Stimulated activated naive B cell treated with anti-CD40 and anti-IgM and Interleukin-4, amounts not matched to agents 10 μg/mL and 1 μg/mL and 100 μg/mL, for 72 hours (primary cell): ENCODE measurements at regions not wholly inside any gene's neighbourhood (a gene's known extent, or its start where the extent isn't known, plus 50 kb on each side); places are given as distances from the start of the nearest gene placed in this dataset.

Experiments
- ATAC-seq, 2 donors: fragments of 150-1000 bp; cut with Tn5 transposase; replicated peaks; 2 replicates each; pipeline ENCODE4 v1.10.0; 2021; ENCODE audit warnings: moderate library complexity in 1 of 2
- DNase-seq: peaks from one replicate; pipeline ENCODE4 v3.0.0; 2021
- H3K27ac Mint-ChIP-seq: one replicate; pipeline ENCODE4 v1.8.0; 2022; ENCODE audit warnings: mild to moderate bottlenecking, mixed read lengths
- H3K27me3 Mint-ChIP-seq, 2 donors: one replicate each; pipeline ENCODE4 v1.8.0; 2022; ENCODE audit warnings: mixed read lengths in 2 of 2
- H3K36me3 Mint-ChIP-seq, 2 donors: one replicate each; pipeline ENCODE4 v1.8.0; 2022; ENCODE audit warnings: mixed read lengths in 2 of 2, mild to moderate bottlenecking in 1 of 2
- H3K4me1 Mint-ChIP-seq, 2 donors: one replicate each; pipeline ENCODE4 v1.8.0; 2022; ENCODE audit warnings: mixed read lengths in 2 of 2, mild to moderate bottlenecking in 1 of 2
- H3K4me3 Mint-ChIP-seq, 2 donors: one replicate each; pipeline ENCODE4 v1.8.0; 2022; ENCODE audit warnings: mild to moderate bottlenecking in 2 of 2, mixed read lengths in 2 of 2, moderate library complexity in 1 of 2
- H3K9me3 Mint-ChIP-seq, 2 donors: one replicate each; pipeline ENCODE4 v1.8.0; 2022; ENCODE audit warnings: mixed read lengths in 2 of 2, mild to moderate bottlenecking in 1 of 2

- H3K27ac Mint-ChIP-seq = no peak overlapping the region
- peaks cover 0 to 1% of the 10 kb centered on the region in 2 donors for H3K36me3 Mint-ChIP-seq
- peaks cover 0 to 4% of the 10 kb centered on the region in 2 donors for H3K4me1 Mint-ChIP-seq
- DNase-seq (no peak), ATAC-seq (no peak)
- H3K4me3 Mint-ChIP-seq = peak overlapping the region; percentile 47 to 63
- H3K9me3 Mint-ChIP-seq = no peaks in the 10 kb centered on the region
- peaks cover 72 to 88% of the 10 kb centered on the region in 2 donors for H3K27me3 Mint-ChIP-seq
Observed at GRCh38 chr16:85171004-85171758, 58.9 kb upstream of the CIBAR2 start.

DNA sequence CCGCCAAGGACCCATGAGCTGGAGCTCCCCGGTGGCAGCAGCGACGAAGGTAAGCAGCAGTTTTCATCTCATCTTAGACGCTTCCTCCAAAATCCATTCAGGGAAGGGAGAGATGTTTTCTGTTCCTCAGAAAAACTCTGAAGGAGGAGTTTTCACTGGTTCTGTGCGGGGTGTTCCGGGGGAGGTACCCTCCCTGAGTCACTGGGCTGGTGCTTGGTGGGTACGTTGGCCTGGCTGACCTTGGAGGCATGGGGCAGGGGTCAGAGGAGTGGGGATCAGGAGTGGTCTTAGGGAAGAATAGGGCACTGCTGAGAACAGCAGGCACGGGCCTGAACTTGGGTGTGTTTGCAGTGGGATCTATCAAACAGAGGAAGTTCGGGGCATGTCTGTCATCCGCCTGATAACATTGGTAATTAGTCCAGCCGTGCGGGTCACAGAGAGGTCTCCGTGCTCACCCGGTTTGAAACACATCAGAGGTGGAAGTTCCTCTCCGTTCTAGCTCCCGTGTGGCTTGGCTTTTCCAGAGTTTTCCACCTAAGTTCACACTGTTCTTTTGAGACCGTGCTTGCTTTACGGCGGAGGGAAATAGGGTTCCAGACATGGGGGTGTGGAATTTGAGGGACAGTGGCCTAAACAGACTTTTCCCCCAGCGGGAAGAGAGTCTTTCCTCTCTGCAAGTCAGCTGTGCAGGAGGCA lies 59.6 kb upstream of the CIBAR2 start:
- Mint-ChIP-seq H3K27ac (no peak overlapping the region), H3K4me3 (no peak overlapping the region), H3K9me3 (no peaks in the 10 kb centered on the region), H3K36me3 (peaks cover 0 to 1% of the 10 kb centered on the region in 2 donors), H3K4me1 (peaks cover 0 to 6% of the 10 kb centered on the region in 2 donors), H3K27me3 (peaks cover 73 to 88% of the 10 kb centered on the region in 2 donors)
- DNase-seq (no peak), ATAC-seq (no peak)

- no peak overlapping the region for H3K4me3 Mint-ChIP-seq
- H3K27ac Mint-ChIP-seq = no peak overlapping the region
- ATAC-seq = peak; percentile 33 to 40
- H3K4me1 Mint-ChIP-seq = peaks cover 0 to 6% of the 10 kb centered on the region in 2 donors
- peaks cover 0 to 1% of the 10 kb centered on the region in 2 donors for H3K36me3 Mint-ChIP-seq
- H3K9me3 Mint-ChIP-seq = no peaks in the 10 kb centered on the region
- DNase-seq = no peak
- H3K27me3 Mint-ChIP-seq = peaks cover 79 to 86% of the 10 kb centered on the region in 2 donors
Observed at GRCh38 chr16:85172455-85173145, 60.3 kb upstream of the CIBAR2 start.

DNA sequence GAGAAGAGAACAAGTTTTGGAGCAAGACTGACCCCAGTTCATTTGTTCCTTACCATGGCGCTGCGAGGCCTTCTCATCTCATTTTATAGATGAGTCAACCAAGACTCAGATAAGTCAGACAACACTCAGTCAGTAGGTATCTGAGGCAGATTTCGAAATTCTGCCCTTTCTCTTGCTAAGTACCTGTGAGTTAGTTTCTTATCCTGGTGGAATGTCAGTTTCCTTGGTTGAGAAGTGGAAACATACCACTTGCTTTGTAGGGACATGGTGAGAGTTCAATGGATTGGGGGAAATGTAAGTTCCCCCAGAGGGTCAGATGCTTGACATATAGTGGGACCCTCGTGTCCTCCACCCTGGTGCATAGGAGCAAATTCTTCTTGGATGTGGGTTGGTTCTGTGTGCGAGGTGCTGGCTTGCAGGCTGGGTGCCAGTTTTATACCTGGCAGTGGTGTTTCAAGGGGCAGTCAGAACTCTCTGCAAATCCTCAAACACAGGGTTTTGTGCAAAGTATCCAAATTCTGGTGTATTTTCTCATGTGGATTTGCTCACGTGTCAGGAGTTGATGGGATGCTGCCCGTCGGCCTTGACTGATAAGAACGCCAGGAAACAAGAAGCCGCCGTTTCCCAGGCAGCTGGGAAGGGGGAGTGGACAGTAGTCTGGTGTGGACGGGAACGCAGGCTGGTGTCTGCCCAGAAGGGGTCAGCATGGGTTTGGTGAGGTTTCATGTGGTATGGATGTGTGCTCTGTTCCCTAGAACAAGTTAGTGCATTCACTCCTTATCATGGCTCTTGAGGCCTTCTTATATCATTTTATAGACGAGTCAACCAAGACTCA lies 61.1 kb upstream of the CIBAR2 start:
- DNase-seq = no peak

GRCh38 chr16:85173981-85174751 lies 61.9 kb upstream of the CIBAR2 start:
- peaks cover 82 to 86% of the 10 kb centered on the region in 2 donors for H3K27me3 Mint-ChIP-seq
- peaks cover 0 to 6% of the 10 kb centered on the region in 2 donors for H3K4me1 Mint-ChIP-seq

More for the DNA sequence above, 61.1 kb upstream of the CIBAR2 start:
- H3K9me3 Mint-ChIP-seq = no peaks in the 10 kb centered on the region
- peaks cover 0 to 1% of the 10 kb centered on the region in 2 donors for H3K36me3 Mint-ChIP-seq
- H3K27me3 Mint-ChIP-seq = peaks cover 82 to 86% of the 10 kb centered on the region in 2 donors
- no peak for ATAC-seq
- H3K4me3 Mint-ChIP-seq = no peak overlapping the region
- no peak overlapping the region for H3K27ac Mint-ChIP-seq
- peaks cover 0 to 6% of the 10 kb centered on the region in 2 donors for H3K4me1 Mint-ChIP-seq

GRCh38 chr16:85174871-85175723 lies 62.8 kb upstream of the CIBAR2 start:
- no peak for DNase-seq
- ATAC-seq = no peak
- peaks cover 86 to 90% of the 10 kb centered on the region in 2 donors for H3K27me3 Mint-ChIP-seq

More at GRCh38 chr16:85173981-85174751, 61.9 kb upstream of the CIBAR2 start:
- no peaks in the 10 kb centered on the region for H3K9me3 Mint-ChIP-seq
- no peak for ATAC-seq
- no peak for DNase-seq
- no peak overlapping the region for H3K27ac Mint-ChIP-seq
- H3K4me3 Mint-ChIP-seq = no peak overlapping the region
- H3K36me3 Mint-ChIP-seq = peaks cover 0 to 1% of the 10 kb centered on the region in 2 donors

DNA sequence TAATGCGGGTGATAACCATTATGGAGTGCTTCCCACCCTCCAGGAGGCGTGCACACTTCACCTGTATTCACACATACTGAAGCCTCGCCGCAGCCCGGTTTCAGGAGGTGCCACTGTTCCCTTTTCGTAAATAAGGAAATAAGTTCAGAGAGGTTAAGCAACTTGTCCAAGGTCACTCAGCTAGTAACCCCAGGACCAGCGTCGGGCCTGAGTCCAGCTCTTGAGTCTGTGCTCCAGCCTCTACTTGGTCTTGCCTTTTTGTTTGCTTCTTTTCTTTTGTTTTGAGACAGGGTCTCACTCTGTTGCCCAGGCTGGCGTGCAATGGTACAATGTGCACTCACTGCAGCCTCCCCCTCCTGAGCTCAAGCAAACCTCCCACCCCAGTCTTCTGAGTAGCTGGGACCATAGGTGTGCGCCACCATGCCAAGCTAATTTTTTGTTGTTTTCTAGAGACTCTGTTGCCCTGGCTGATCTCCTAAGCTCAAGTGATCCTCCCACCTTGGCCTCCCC lies 63.5 kb upstream of the CIBAR2 start:
- ATAC-seq (no peak), DNase-seq (no peak)
- Mint-ChIP-seq H3K9me3 (no peaks in the 10 kb centered on the region), H3K36me3 (no peaks in the 10 kb centered on the region), H3K4me1 (peaks cover 0 to 6% of the 10 kb centered on the region in 2 donors), H3K27ac (no peak overlapping the region), H3K4me3 (no peak overlapping the region), H3K27me3 (peaks cover 82 to 83% of the 10 kb centered on the region in 2 donors)

More at GRCh38 chr16:85174871-85175723, 62.8 kb upstream of the CIBAR2 start:
- peaks cover 0 to 1% of the 10 kb centered on the region in 2 donors for H3K36me3 Mint-ChIP-seq
- no peak overlapping the region for H3K4me3 Mint-ChIP-seq
- no peak overlapping the region for H3K27ac Mint-ChIP-seq
- H3K9me3 Mint-ChIP-seq = no peaks in the 10 kb centered on the region
- peaks cover 0 to 6% of the 10 kb centered on the region in 2 donors for H3K4me1 Mint-ChIP-seq

GRCh38 chr16:85176541-85177447 lies 64.5 kb upstream of the CIBAR2 start:
- Mint-ChIP-seq H3K4me3 (no peak overlapping the region), H3K27me3 (peaks cover 72 to 73% of the 10 kb centered on the region in 2 donors), H3K9me3 (no peaks in the 10 kb centered on the region), H3K36me3 (no peaks in the 10 kb centered on the region), H3K27ac (no peak overlapping the region), H3K4me1 (peaks cover 0 to 4% of the 10 kb centered on the region in 2 donors)
- ATAC-seq = no peak
- no peak for DNase-seq

GRCh38 chr16:85177448-85177846 lies 65.2 kb upstream of the CIBAR2 start:
- peaks cover 65 to 67% of the 10 kb centered on the region in 2 donors for H3K27me3 Mint-ChIP-seq
- no peaks in the 10 kb centered on the region for H3K36me3 Mint-ChIP-seq
- peaks cover 0 to 4% of the 10 kb centered on the region in 2 donors for H3K4me1 Mint-ChIP-seq
- DNase-seq = no peak
- no peak for ATAC-seq
- no peaks in the 10 kb centered on the region for H3K9me3 Mint-ChIP-seq
- no peak overlapping the region for H3K4me3 Mint-ChIP-seq
- H3K27ac Mint-ChIP-seq = no peak overlapping the region

DNA sequence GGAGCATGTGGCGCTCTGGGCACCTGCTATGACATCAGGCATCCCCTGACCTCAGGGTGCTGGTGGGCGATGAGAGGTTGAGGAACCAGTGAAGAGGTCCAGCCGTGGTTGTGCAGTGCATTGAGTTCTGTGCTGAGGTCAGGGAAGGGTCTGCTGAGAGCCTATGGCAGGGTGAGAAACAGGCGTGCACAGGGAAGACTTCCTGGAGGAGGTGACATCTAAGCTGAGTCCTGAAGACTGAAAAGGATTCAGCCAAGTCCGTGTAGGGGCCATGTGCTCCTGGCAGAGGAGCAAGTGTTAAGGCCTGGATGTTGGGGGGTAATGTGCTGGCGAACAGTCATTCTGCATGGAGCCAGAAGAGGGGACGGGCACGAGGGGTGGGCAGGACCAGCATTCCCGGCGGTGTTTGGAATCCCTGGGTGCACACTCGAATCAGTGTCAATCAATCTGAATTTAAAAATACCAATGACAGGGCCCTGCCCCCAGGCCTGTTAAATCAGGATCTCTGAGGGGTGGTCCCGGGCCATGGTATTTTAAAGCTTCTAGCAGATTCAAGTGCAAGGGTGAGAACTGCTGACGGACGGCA lies 65.8 kb upstream of the CIBAR2 start:
- Mint-ChIP-seq H3K4me1 (peaks cover 0 to 4% of the 10 kb centered on the region in 2 donors), H3K4me3 (no peak overlapping the region), H3K27ac (no peak overlapping the region), H3K36me3 (no peaks in the 10 kb centered on the region), H3K27me3 (peaks cover 63 to 65% of the 10 kb centered on the region in 2 donors), H3K9me3 (peaks cover 0 to 4% of the 10 kb centered on the region in 2 donors)
- DNase-seq = no peak
- no peak for ATAC-seq

DNA sequence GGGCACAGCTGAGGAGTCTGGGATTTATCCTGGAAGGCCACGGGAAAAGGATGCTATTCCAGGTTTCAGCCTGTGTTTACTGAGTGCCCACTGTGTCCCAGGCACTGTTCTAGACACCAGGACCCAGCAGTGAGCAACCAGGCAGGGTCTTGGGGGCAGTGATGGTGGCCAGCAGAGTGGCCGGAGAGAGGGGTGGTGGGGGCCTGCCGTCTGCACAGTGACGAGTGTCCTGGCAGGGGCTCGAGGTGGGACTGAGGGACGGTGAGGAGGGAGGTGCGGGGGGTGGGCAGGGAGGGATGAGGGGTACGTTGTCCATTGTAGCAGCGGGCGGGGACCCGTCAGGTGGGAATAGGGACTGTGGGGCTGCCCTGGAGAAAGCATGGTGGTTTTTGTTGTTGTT lies 66.3 kb upstream of the CIBAR2 start:
- Mint-ChIP-seq H3K27ac (no peak overlapping the region), H3K4me3 (no peak overlapping the region), H3K9me3 (peaks cover 3 to 9% of the 10 kb centered on the region in 2 donors), H3K36me3 (no peaks in the 10 kb centered on the region), H3K4me1 (peaks cover 0 to 4% of the 10 kb centered on the region in 2 donors), H3K27me3 (peaks cover 63 to 65% of the 10 kb centered on the region in 2 donors)
- DNase-seq (no peak), ATAC-seq (no peak)
